HCT116 (cell line): ENCODE measurements at regions not wholly inside any gene's neighbourhood (a gene's known extent, or its start where the extent isn't known, plus 50 kb on each side); places are given as distances from the start of the nearest gene placed in this dataset.

Source experiments
- ATAC-seq: fragments of 200-7000 bp; cut with Tn5 transposase; 2 replicates; pipeline ENCODE4 v1.9.1; 2020; ENCODE audit warnings: mild to moderate bottlenecking, moderate library complexity
- BruUV-seq: library from RNA; stranded (reverse); fragments of 400-500 nt; replicated peaks from 2 replicates; lab custom pipeline; 2021; lab: Mats Ljungman, UMichigan
- CTCF ChIA-PET: fragments of 300-600 bp; sonication (Branson Sonifier 250); formaldehyde crosslinking; loops from one replicate; lab custom pipeline; 2021; ENCODE audit warnings: antibody characterized with exemption; lab: Charles Lee
- POLR2A ChIA-PET: fragments of 300-600, 350-600 bp; sonication (Branson Sonifier 250); formaldehyde crosslinking; loops from one replicate; lab custom pipeline; 2021; ENCODE audit warnings: antibody characterized with exemption; lab: Charles Lee
- RAD21 ChIA-PET, 2 experiments: fragments of 300-600 bp; sonication (Branson Sonifier 250); formaldehyde crosslinking; loops; one replicate each; lab custom pipeline; 2023; ENCODE audit warnings: low total read pairs in 2 of 2; ENCODE audit not compliant: uncharacterized antibody in 2 of 2, unreplicated experiment in 2 of 2, low non-redundant PET in 1 of 2; lab: Charles Lee
- DNase-seq: peaks from one replicate; pipeline ENCODE4 v3.0.0-alpha.2; 2010; ENCODE audit warnings: low read depth, low spot score
- H2AFZ ChIP-seq: fragments of 200-600 bp; shearing (Covaris generic), sonication (generic); 2 replicates; pipeline ENCODE4 v1.6.1; 2017; ENCODE audit warnings: low read depth, mixed run types, mixed read lengths, antibody characterized with exemption, low read length; ENCODE audit not compliant: poor library complexity, severe bottlenecking
- H3K27ac ChIP-seq: 2 replicates; pipeline ENCODE4 v1.5.1; 2012; ENCODE audit warnings: low read depth, low read length
- H3K27me3 ChIP-seq: fragments of 200-600 bp; sonication (generic); 2 replicates; pipeline ENCODE4 v1.6.1; 2016; ENCODE audit warnings: mixed run types, low read length, mixed read lengths; ENCODE audit not compliant: insufficient read depth
- H3K36me3 ChIP-seq, 2 experiments: fragments of 200-500 bp in 1 of 2; fragments of 200-600 bp in 1 of 2; sonication (Bioruptor generic) in 1 of 2; sonication (generic) in 1 of 2; 2 replicates each; pipeline versions ENCODE4 v1.5.1 to v1.6.1; 2014 to 2016; ENCODE audit warnings: low read length in 2 of 2, inconsistent platforms in 1 of 2, mixed read lengths in 1 of 2, mixed run types in 1 of 2; ENCODE audit not compliant: insufficient read depth in 2 of 2, control insufficient read depth in 1 of 2
- H3K4me1 ChIP-seq, 2 experiments: fragments of 200-600 bp in 1 of 2; sonication (generic) in 1 of 2; 2 replicates each; pipeline versions ENCODE4 v1.5.1 to v1.6.1; 2012 to 2017; ENCODE audit warnings: low read length in 2 of 2, inconsistent platforms in 1 of 2, mild to moderate bottlenecking in 1 of 2, mixed read lengths in 1 of 2, mixed run types in 1 of 2, moderate library complexity in 1 of 2; ENCODE audit not compliant: insufficient read depth in 2 of 2, control insufficient read depth in 1 of 2
- H3K4me2 ChIP-seq: fragments of 200-600 bp; sonication (generic); 2 replicates; pipeline ENCODE4 v1.6.1; 2017; ENCODE audit warnings: mixed run types, low read length, mixed read lengths
- H3K4me3 ChIP-seq, 2 experiments: fragments of 200-600 bp in 1 of 2; sonication (generic) in 1 of 2; replicated peaks in 1 of 2; 2 replicates each; pipeline ENCODE4 v1.5.1; 2011 to 2016; ENCODE audit warnings: low read length in 2 of 2, control low read depth in 1 of 2, low read depth in 1 of 2, mild to moderate bottlenecking in 1 of 2, mixed read lengths in 1 of 2, mixed run types in 1 of 2
- H3K79me2 ChIP-seq: fragments of 200-600 bp; sonication (generic); 2 replicates; pipeline ENCODE4 v1.6.1; 2017; ENCODE audit warnings: mild to moderate bottlenecking, mixed run types, low read length, moderate library complexity, mixed read lengths; ENCODE audit not compliant: insufficient read depth
- H3K9ac ChIP-seq: fragments of 200-600 bp; sonication (generic); 2 replicates; pipeline ENCODE4 v1.6.1; 2016; ENCODE audit warnings: low read length, mixed read lengths
- H3K9me2 ChIP-seq: fragments of 200-600 bp; sonication (generic), shearing (Covaris generic); 2 replicates; pipeline ENCODE4 v1.6.1; 2017; ENCODE audit warnings: mixed run types, mild to moderate bottlenecking, moderate library complexity; ENCODE audit not compliant: insufficient read depth
- H3K9me3 ChIP-seq, 2 experiments: fragments of 200-500 bp in 1 of 2; fragments of 200-600 bp in 1 of 2; sonication (Bioruptor generic) in 1 of 2; sonication (generic) in 1 of 2; 2 replicates each; pipeline ENCODE4 v1.6.1; 2014 to 2017; ENCODE audit warnings: low read length in 2 of 2, mixed read lengths in 2 of 2, inconsistent platforms in 1 of 2, low read depth in 1 of 2, mild to moderate bottlenecking in 1 of 2, mixed run types in 1 of 2, moderate library complexity in 1 of 2; ENCODE audit not compliant: control insufficient read depth in 1 of 2, insufficient read depth in 1 of 2
- H4K20me1 ChIP-seq: fragments of 200-600 bp; sonication (generic), shearing (Covaris generic); 2 replicates; pipeline ENCODE4 v1.6.1; 2017; ENCODE audit warnings: mixed run types, mild to moderate bottlenecking, moderate library complexity; ENCODE audit not compliant: insufficient read depth
- CBX3 ChIP-seq: IDR thresholded peaks from 2 replicates; pipeline ENCODE4 v1.6.1; 2012; ENCODE audit warnings: low read depth
- CEBPB ChIP-seq: IDR thresholded peaks from 2 replicates; pipeline ENCODE4 v1.6.1; 2012; ENCODE audit warnings: low read depth
- EZH2 ChIP-seq: fragments of 200-600 bp; sonication (generic); IDR thresholded peaks from 2 replicates; pipeline ENCODE4 v1.6.1; 2017; ENCODE audit warnings: antibody characterized with exemption, mixed run types
- FOSL1 ChIP-seq: IDR thresholded peaks from 2 replicates; pipeline ENCODE4 v1.6.1; 2012; ENCODE audit warnings: low read depth
- POLR2A ChIP-seq: IDR thresholded peaks from 2 replicates; pipeline ENCODE4 v1.7.0; 2011; ENCODE audit warnings: borderline replicate concordance; ENCODE audit not compliant: insufficient read depth, insufficient read length; ENCODE audit errors: extremely low read depth
- RAD21 ChIP-seq: IDR thresholded peaks from 2 replicates; pipeline ENCODE4 v1.6.1; 2012; ENCODE audit warnings: low read depth, mild to moderate bottlenecking
- SIN3A ChIP-seq: IDR thresholded peaks from 2 replicates; pipeline ENCODE4 v1.6.1; 2012; ENCODE audit warnings: low read depth
- SP1 ChIP-seq: IDR thresholded peaks from 2 replicates; pipeline ENCODE4 v1.6.1; 2012; ENCODE audit warnings: low read depth
- SRF ChIP-seq: IDR thresholded peaks from 2 replicates; pipeline ENCODE4 v1.6.1; 2012; ENCODE audit warnings: low read depth
- YY1 ChIP-seq: IDR thresholded peaks from 2 replicates; pipeline ENCODE4 v1.6.1; 2011; ENCODE audit warnings: low read length, low read depth, moderate library complexity, mild to moderate bottlenecking; ENCODE audit not compliant: insufficient replicate concordance; ENCODE audit errors: extremely low read depth
- ZNF274 ChIP-seq: fragments of 200-500 bp; sonication (Bioruptor generic); IDR thresholded peaks from 2 replicates; pipeline ENCODE4 v1.6.1; 2014; ENCODE audit warnings: mild to moderate bottlenecking, low read depth, low read length, inconsistent platforms
- intact Hi-C: fragments of 100-400 bp; cut with micrococcal nuclease; formaldehyde crosslinking; loops from 2 replicates; pipeline ENCODE4 v1.10.0; 2022
- TF ChIP-seq, protein P1 (sequence below): IDR thresholded peaks from 2 replicates; pipeline ENCODE4 v1.6.1; 2012; ENCODE audit warnings: low read depth
- TF ChIP-seq, protein P2 (sequence below): IDR thresholded peaks from 2 replicates; pipeline ENCODE4 v1.6.1; 2011; ENCODE audit warnings: mild to moderate bottlenecking, low read length, moderate library complexity; ENCODE audit not compliant: insufficient replicate concordance; ENCODE audit errors: extremely low read depth
- TF ChIP-seq, protein P3 (sequence below), 3 experiments: fragments of 200-600 bp in 1 of 3; sonication (generic) in 1 of 3; IDR thresholded peaks in 2 of 3; conservative IDR thresholded peaks in 1 of 3; 2 replicates each; pipeline ENCODE4 v1.5.1; 2012 to 2017; ENCODE audit warnings: low read depth in 2 of 3, low read length in 2 of 3, antibody characterized with exemption in 1 of 3, borderline replicate concordance in 1 of 3, control low read depth in 1 of 3, mild to moderate bottlenecking in 1 of 3, mixed read lengths in 1 of 3, mixed run types in 1 of 3, moderate library complexity in 1 of 3; ENCODE audit not compliant: insufficient read depth in 1 of 3

DNA sequence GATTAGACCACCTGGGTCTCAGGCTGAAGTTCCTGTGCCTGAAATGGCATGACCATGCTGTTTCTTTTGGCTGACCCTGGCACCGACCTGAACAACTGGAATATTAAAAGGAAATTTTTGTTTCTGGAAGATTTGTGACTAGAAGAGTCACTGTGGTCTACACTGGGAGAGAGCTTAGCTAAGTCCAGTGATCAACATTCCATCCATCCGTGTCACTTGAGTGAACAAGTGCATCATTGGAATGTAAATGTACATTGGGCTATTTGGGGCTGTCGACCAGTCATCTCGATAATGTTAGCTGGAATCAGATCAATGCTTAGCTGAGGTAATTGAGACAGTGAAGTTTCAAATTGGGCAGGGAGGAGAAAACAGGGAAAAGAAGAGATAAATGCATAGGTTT, 95.4 kb upstream of the CCDC85A start:
- Histone ChIP-seq H3K4me1 (no peaks in the 10 kb centered on the region), H3K9me3 (no peaks in the 10 kb centered on the region), H3K4me2 (no peak overlapping the region), H3K9ac (no peak overlapping the region), H2AFZ (no peak overlapping the region), H3K4me3 (no peak overlapping the region), H3K36me3 (no peaks in the 10 kb centered on the region), H3K27me3 (no peaks in the 10 kb centered on the region; the same call in 1 of the 2 replicates), H3K9me2 (no peaks in the 10 kb centered on the region), H4K20me1 (no peaks in the 10 kb centered on the region), H3K79me2 (no peaks in the 10 kb centered on the region), H3K27ac (no peak overlapping the region)
- BruUV-seq = no TSS peak
- POLR2A ChIA-PET = no interaction called here
- intact Hi-C loops = no loop called here
- CTCF ChIA-PET = interaction anchor here (1.4 kb wide), 1 partner anchor 11 kb away, joined by 5 read pairs; no protein-coding TSS in a partner anchor
- RAD21 ChIA-PET = no interaction called here
- ATAC-seq = no peak
- DNase-seq = no peak
- no peak for TF ChIP-seq SIN3A
- TF ChIP-seq FOSL1 = no peak
- TF ChIP-seq SP1 = no peak
- TF ChIP-seq ZNF274 = no peak

GRCh38 chr2:56089931-56090330, 93.9 kb upstream of the CCDC85A start:
- no peak overlapping the region for H3K4me3 ChIP-seq
- ChIA-PET CTCF (interaction anchor here (1.4 kb wide), 1 partner anchor 12 kb away, joined by 5 read pairs; no protein-coding TSS in a partner anchor), POLR2A (no interaction called here), RAD21 (no interaction called here)
- no peak overlapping the region for H3K4me2 ChIP-seq
- H3K36me3 ChIP-seq = no peaks in the 10 kb centered on the region
- H3K27me3 ChIP-seq = no peaks in the 10 kb centered on the region; the same call in 1 of the 2 replicates
- no peak for ATAC-seq
- no peaks in the 10 kb centered on the region for H3K4me1 ChIP-seq
- H2AFZ ChIP-seq = no peak overlapping the region
- H3K79me2 ChIP-seq = no peaks in the 10 kb centered on the region
- no TSS peak for BruUV-seq
- intact Hi-C loops = no loop called here
- H3K9me3 ChIP-seq = no peaks in the 10 kb centered on the region
- H3K9ac ChIP-seq = no peak overlapping the region
- H4K20me1 ChIP-seq = no peaks in the 10 kb centered on the region
- H3K9me2 ChIP-seq = no peaks in the 10 kb centered on the region
- H3K27ac ChIP-seq = no peak overlapping the region
- no peak for DNase-seq
- TF ChIP-seq, protein P1, sequence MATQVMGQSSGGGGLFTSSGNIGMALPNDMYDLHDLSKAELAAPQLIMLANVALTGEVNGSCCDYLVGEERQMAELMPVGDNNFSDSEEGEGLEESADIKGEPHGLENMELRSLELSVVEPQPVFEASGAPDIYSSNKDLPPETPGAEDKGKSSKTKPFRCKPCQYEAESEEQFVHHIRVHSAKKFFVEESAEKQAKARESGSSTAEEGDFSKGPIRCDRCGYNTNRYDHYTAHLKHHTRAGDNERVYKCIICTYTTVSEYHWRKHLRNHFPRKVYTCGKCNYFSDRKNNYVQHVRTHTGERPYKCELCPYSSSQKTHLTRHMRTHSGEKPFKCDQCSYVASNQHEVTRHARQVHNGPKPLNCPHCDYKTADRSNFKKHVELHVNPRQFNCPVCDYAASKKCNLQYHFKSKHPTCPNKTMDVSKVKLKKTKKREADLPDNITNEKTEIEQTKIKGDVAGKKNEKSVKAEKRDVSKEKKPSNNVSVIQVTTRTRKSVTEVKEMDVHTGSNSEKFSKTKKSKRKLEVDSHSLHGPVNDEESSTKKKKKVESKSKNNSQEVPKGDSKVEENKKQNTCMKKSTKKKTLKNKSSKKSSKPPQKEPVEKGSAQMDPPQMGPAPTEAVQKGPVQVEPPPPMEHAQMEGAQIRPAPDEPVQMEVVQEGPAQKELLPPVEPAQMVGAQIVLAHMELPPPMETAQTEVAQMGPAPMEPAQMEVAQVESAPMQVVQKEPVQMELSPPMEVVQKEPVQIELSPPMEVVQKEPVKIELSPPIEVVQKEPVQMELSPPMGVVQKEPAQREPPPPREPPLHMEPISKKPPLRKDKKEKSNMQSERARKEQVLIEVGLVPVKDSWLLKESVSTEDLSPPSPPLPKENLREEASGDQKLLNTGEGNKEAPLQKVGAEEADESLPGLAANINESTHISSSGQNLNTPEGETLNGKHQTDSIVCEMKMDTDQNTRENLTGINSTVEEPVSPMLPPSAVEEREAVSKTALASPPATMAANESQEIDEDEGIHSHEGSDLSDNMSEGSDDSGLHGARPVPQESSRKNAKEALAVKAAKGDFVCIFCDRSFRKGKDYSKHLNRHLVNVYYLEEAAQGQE = no peak
- no peak for TF ChIP-seq EZH2
- TF ChIP-seq CEBPB = no peak
- no peak for TF ChIP-seq YY1
- TF ChIP-seq, protein P2, sequence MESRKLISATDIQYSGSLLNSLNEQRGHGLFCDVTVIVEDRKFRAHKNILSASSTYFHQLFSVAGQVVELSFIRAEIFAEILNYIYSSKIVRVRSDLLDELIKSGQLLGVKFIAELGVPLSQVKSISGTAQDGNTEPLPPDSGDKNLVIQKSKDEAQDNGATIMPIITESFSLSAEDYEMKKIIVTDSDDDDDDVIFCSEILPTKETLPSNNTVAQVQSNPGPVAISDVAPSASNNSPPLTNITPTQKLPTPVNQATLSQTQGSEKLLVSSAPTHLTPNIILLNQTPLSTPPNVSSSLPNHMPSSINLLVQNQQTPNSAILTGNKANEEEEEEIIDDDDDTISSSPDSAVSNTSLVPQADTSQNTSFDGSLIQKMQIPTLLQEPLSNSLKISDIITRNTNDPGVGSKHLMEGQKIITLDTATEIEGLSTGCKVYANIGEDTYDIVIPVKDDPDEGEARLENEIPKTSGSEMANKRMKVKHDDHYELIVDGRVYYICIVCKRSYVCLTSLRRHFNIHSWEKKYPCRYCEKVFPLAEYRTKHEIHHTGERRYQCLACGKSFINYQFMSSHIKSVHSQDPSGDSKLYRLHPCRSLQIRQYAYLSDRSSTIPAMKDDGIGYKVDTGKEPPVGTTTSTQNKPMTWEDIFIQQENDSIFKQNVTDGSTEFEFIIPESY = no peak
- TF ChIP-seq CBX3 = no peak
- no peak for TF ChIP-seq POLR2A
- TF ChIP-seq, protein P3, sequence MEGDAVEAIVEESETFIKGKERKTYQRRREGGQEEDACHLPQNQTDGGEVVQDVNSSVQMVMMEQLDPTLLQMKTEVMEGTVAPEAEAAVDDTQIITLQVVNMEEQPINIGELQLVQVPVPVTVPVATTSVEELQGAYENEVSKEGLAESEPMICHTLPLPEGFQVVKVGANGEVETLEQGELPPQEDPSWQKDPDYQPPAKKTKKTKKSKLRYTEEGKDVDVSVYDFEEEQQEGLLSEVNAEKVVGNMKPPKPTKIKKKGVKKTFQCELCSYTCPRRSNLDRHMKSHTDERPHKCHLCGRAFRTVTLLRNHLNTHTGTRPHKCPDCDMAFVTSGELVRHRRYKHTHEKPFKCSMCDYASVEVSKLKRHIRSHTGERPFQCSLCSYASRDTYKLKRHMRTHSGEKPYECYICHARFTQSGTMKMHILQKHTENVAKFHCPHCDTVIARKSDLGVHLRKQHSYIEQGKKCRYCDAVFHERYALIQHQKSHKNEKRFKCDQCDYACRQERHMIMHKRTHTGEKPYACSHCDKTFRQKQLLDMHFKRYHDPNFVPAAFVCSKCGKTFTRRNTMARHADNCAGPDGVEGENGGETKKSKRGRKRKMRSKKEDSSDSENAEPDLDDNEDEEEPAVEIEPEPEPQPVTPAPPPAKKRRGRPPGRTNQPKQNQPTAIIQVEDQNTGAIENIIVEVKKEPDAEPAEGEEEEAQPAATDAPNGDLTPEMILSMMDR (IDR thresholded peaks at IDR 0.05 in 2 of 3, conservative IDR thresholded peaks at IDR 0.05 in 1 of 3; ENCODE audit: borderline replicate concordance in 1 of 3, insufficient read depth in 1 of 3, low read depth in 2 of 3, low read length in 2 of 3) = no peak
- no peak for TF ChIP-seq RAD21
- no peak for TF ChIP-seq SRF
- no peak for TF ChIP-seq SIN3A
- TF ChIP-seq SP1 = no peak
